Left renal pelvis (tissue), 4 donors: ENCODE measurements at regions not wholly inside any gene's neighbourhood (a gene's known extent, or its start where the extent isn't known, plus 50 kb on each side); places are given as distances from the start of the nearest gene placed in this dataset.
"Not testable (repeated sequence)": the region's sequence is repeated elsewhere in the genome, so short reads cannot be mapped to it uniquely, and the experiment has no call there.

ENCODE experiments used
- DNase-seq, 4 donors: peaks; one replicate each; pipeline ENCODE4 v3.0.0-alpha.2; 2013; ENCODE audit warnings: low read depth in 4 of 4, low spot score in 3 of 4

- no peak for DNase-seq
These were observed 160.5 kb downstream of the SEMA6D start for GRCh38 chr15:47877836-47878235.

DNA sequence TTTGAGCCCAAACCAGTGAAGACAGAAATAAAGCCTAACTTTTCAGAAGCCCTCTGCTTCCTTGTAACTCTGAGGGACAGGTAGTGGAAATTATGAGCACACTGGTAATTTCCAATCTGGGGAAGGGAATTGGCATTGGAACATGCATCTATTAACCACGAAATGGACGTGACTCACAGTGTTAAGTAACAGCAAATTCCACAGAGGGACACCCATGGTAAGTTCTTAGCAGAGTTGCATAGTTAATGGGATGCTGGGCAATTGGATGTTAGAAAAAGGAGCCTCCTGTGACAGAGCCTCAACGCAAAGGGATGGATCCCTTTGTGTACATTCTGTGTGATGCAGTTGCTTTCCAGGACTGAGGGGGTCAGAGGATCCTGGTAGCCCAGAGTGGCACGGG lies 168.6 kb downstream of the SEMA6D start:
- DNase-seq, result no peak

GRCh38 chr15:47887241-47887800 lies 170.0 kb downstream of the SEMA6D start:
- DNase-seq, result no peak

GRCh38 chr15:47888385-47889100 lies 171.2 kb downstream of the SEMA6D start:
- no peak for DNase-seq

DNA sequence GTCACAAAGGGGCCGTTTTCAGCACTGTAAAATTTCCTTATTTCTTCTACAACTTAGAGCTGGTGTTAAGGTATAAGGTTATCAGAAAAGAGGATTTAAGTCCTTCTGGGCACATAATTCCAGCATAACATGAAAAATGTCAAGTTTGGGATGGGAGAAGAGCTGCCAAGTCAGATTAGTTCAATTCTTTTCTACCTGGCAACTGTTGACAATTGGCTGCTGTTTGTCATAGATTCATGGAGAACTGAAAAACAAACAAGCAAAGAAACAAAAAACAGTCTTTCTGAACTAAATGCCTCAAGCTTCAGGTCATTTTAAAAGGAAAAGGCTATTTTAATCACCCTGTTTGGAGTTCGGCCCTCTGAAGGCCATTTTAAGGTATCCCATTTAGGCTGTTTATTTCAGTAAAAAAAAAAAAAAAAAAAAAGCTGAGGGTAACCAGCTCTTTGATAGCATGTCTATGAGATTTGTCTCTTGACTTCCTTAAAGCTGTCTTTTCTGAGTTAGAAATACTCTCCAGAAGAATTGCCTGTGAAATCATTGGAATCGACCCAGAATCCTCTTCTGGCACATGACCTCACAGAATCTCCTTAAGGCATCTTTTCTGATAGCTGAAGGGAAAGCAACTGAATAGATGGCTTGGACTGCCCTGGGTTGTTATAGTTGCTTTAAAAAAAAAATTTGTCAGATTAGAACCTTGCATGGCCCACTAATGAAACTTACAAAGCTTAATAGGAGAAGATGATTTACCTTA lies 173.3 kb downstream of the SEMA6D start:
- DNase-seq, result no peak

DNA sequence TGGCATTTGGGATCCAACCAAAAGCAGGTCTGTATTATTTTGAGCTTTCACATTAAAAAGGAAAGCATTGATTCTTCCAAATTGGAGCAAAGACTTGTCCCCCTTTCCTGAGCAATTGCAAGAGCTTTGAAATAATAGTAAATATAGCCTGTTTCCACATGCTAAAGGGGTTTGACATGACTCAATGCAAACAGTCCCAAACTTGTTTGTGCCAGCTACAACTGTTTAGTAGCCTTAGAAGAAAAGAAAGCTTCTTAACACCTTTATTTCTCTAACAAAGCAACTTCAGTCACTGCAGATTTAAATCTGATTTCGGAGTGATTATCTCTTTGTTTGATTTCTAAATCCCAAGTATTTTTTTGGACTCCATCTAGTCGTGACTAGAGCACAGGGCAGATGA lies 180.2 kb downstream of the SEMA6D start:
- no peak for DNase-seq

GRCh38 chr15:47900751-47901150 lies 183.4 kb downstream of the SEMA6D start:
- no peak for DNase-seq

- no peak for DNase-seq
These were observed 186.1 kb downstream of the SEMA6D start for GRCh38 chr15:47903368-47903767.

DNA sequence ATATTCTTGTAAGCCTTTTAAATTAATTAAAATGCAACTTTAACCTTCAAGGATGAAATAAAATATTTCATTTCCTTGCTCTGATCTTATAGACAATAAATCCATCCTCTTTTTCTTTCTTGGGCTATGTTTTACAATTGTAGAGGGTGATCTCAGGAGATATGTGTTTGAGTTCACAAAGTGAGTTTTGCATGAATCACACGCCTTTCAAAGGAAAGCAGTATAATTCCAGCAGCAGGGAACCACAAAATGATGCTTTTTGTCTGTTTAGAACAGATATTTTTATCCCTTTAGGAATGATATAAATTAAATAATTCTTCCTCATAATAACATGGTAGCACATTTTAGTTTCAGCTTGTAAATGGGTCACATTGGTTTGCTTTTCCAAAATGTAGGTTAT lies 191.2 kb downstream of the SEMA6D start:
- no peak for DNase-seq

GRCh38 chr15:47908950-47909670 lies 191.8 kb downstream of the SEMA6D start:
- no peak for DNase-seq

DNA sequence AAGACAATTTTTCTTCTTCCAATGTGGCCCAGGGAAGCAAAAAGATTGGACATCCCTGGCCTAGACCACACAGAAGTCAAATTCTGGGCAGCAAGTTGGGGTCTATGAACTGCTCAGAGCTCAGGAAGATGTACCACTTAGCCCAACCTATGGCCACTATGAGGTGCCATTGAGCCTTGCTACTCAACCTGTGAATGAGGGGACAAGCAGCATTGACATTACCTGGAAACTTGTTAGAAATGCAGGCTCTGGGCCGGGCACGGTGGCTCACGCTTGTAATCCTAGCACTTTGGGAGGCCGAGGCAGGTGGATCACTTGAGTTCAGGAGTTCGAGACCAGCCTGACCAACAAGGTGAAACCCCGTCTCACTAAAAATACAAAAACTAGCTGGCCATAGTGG lies 195.6 kb downstream of the SEMA6D start:
- DNase-seq, result not testable (repeated sequence)

GRCh38 chr15:47917881-47918280 lies 200.6 kb downstream of the SEMA6D start:
- no peak for DNase-seq

DNA sequence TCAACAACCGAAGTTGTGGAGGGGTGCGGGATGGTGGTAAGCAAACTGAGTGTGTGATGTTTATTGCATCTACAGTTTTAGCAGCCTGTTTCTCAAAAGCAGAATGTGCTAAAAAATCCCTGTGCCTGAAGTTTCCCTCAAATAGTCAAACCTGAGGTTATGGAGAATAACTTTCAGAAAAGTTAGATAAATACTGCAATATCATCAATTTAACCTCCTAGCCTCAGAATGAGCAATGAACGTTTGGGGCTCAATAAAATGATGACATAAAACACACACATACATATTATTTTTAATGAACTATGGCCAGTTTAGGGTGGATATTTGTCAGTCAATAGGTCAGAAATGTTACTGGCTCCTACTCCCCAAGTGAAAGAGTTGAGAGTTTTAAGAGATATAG lies 201.6 kb downstream of the SEMA6D start:
- no peak for DNase-seq

- no peak for DNase-seq
These were observed 196.4 kb upstream of the SLC24A5 start for GRCh38 chr15:47924381-47924780.

GRCh38 chr15:47929138-47929803 lies 191.5 kb upstream of the SLC24A5 start:
- no peak for DNase-seq

GRCh38 chr15:47932261-47932660 lies 188.5 kb upstream of the SLC24A5 start:
- no peak for DNase-seq

DNA sequence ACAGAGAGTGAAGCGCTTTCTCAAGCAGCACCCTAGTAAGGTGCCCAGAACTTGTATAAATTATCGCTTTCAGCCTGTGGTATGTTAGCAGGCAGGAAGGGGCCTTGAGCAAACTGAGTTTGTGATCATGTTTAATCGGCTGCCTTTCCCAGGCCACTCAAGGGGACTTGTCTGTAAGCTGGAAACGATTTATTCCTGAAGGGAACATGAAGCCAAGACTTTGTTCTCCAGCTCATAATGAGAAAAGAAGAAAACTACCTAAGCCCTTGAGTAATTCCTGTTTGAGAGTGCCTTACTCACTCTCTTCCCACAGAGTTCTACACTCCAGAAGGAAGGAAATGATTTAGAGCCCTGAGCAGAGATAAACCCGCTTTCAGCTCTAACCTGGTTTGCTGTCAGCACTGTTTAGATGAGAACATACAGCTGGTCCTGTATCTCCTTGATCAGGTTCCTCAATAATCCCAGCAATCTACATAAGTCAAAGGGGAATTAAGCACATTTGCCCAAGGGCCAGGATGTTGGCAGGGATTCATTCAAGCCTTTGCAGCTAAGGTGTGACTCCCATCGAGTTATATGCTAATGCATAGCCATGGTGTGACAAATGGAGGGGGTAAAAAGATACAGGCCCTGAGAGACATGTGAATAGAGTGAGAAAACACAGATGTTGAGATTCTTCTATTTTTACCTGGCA lies 187.7 kb upstream of the SLC24A5 start:
- DNase-seq, result no peak

- no peak for DNase-seq
These were observed 186.9 kb upstream of the SLC24A5 start for GRCh38 chr15:47933865-47934264.

DNA sequence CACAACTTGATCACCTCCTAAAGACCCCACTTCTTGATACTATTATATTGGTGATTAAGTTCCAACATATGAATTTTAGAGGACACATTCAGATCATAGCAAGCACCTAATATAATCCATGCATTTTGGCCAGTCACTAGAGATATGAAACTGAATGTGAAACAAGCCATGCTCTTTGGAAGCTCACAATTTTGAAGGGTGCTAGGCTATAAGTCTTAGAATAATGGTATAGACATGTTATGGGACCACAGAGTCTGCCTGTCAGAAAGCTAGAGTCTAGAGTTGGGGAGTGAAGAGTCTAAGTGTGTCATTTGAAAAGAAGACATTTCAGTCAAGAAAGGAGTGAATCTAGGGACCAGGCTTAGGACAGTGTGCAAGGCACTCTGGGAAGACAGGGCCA lies 186.4 kb upstream of the SLC24A5 start:
- DNase-seq, result no peak

DNA sequence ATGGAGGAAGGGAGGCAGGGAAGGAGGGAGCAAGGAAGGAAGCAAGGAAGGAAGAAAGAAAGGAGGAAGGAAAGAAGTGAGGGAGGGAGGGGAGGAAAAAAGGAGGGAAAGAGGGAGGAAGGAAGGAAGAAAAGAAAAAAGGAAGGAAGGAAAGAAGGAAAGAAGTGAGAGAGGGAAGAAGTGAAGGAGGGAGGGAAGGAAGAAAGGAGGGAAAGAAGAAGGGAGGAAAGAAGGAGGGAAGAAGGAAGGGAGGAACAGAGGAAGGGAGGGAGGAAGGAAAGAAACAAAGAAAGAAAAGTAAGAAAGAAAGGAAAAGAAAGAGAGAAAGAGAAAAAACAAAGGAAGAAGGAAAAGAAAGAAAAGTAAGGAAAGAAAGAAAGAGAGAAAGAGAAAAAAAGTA lies 183.0 kb upstream of the SLC24A5 start:
- DNase-seq, result no peak
